CD14-positive monocyte (primary cell): ENCODE measurements at regions not wholly inside any gene's neighbourhood (a gene's known extent, or its start where the extent isn't known, plus 50 kb on each side); places are given as distances from the start of the nearest gene placed in this dataset.

Experiments
- DNase-seq, 3 donors: peaks; one replicate each; pipeline ENCODE4 v3.0.0-alpha.2; 2011 to 2022
- H2AFZ ChIP-seq: 2 replicates; pipeline ENCODE4 v1.6.0; 2012; ENCODE audit warnings: mild to moderate bottlenecking, low read depth, low read length, inconsistent platforms; ENCODE audit not compliant: insufficient read depth, poor library complexity, severe bottlenecking
- H3K27ac ChIP-seq, 2 donors: 1 replicate in 1 of 2; 2 replicates in 1 of 2; pipeline ENCODE4 v1.5.1; 2012 to 2013; ENCODE audit warnings: low read length in 2 of 2, control low read depth in 1 of 2, inconsistent platforms in 1 of 2, low read depth in 1 of 2, mild to moderate bottlenecking in 1 of 2
- H3K27me3 ChIP-seq, 2 donors: one replicate each; pipeline versions ENCODE4 v1.6.0 to v1.6.1; 2011 to 2013; ENCODE audit warnings: low read length in 2 of 2; ENCODE audit not compliant: control insufficient read depth in 2 of 2, insufficient read depth in 2 of 2
- H3K36me3 ChIP-seq, 2 donors: replicated peaks in 1 of 2; 1 replicate in 1 of 2; 2 replicates in 1 of 2; pipeline versions ENCODE4 v1.5.1 to v1.6.1; 2012 to 2013; ENCODE audit warnings: low read length in 2 of 2, control low read depth in 1 of 2, inconsistent platforms in 1 of 2, mild to moderate bottlenecking in 1 of 2; ENCODE audit not compliant: insufficient read depth in 2 of 2, control insufficient read depth in 1 of 2
- H3K4me1 ChIP-seq, 2 donors: 1 replicate in 1 of 2; 2 replicates in 1 of 2; pipeline versions ENCODE4 v1.5.1 to v1.6.1; 2012 to 2013; ENCODE audit warnings: low read length in 2 of 2, control low read depth in 1 of 2, inconsistent platforms in 1 of 2, mild to moderate bottlenecking in 1 of 2, moderate library complexity in 1 of 2; ENCODE audit not compliant: insufficient read depth in 2 of 2, control insufficient read depth in 1 of 2
- H3K4me2 ChIP-seq: replicated peaks from 2 replicates; pipeline ENCODE3; 2012; ENCODE audit warnings: low read length, moderate library complexity, mild to moderate bottlenecking; ENCODE audit not compliant: poor library complexity, severe bottlenecking; ENCODE audit errors: extremely low read depth
- H3K4me3 ChIP-seq, 3 experiments: fragments of 200-600 bp in 1 of 3; sonication (generic) in 1 of 3; replicated peaks in 1 of 3; 1 replicate in 2 of 3; 2 replicates in 1 of 3; pipeline ENCODE4 v1.5.1; 2011 to 2013; ENCODE audit warnings: low read length in 3 of 3, mild to moderate bottlenecking in 3 of 3, control low read depth in 2 of 3, low read depth in 2 of 3, inconsistent platforms in 1 of 3, moderate library complexity in 1 of 3
- H3K79me2 ChIP-seq: 2 replicates; pipeline ENCODE4 v1.6.0; 2012; ENCODE audit warnings: mild to moderate bottlenecking, control low read depth, inconsistent platforms, low read length, moderate library complexity; ENCODE audit not compliant: insufficient read depth
- H3K9ac ChIP-seq: 2 replicates; pipeline ENCODE4 v1.6.0; 2017; ENCODE audit warnings: low read length, mild to moderate bottlenecking; ENCODE audit not compliant: insufficient read depth, poor library complexity, severe bottlenecking
- H3K9me3 ChIP-seq, 2 donors: replicated peaks in 1 of 2; 1 replicate in 1 of 2; 2 replicates in 1 of 2; pipeline versions ENCODE4 v1.5.1 to v1.6.1; 2012 to 2013; ENCODE audit warnings: low read length in 2 of 2, control low read depth in 1 of 2; ENCODE audit not compliant: control insufficient read depth in 1 of 2, insufficient read depth in 1 of 2
- H4K20me1 ChIP-seq: 2 replicates; pipeline ENCODE4 v1.6.0; 2012; ENCODE audit warnings: mild to moderate bottlenecking, low read length, control low read depth, moderate library complexity; ENCODE audit not compliant: insufficient read depth
- H3K27ac Mint-ChIP-seq, 7 donors: one replicate each; pipeline ENCODE4 v1.8.0; 2020; ENCODE audit warnings: mild to moderate bottlenecking in 7 of 7, mixed read lengths in 7 of 7, moderate library complexity in 6 of 7, inconsistent platforms in 2 of 7
- H3K27me3 Mint-ChIP-seq, 3 donors: one replicate each; pipeline ENCODE4 v1.8.0; 2021 to 2022; ENCODE audit warnings: low read depth in 3 of 3, mild to moderate bottlenecking in 3 of 3, mixed read lengths in 3 of 3, moderate library complexity in 3 of 3, inconsistent platforms in 1 of 3
- H3K36me3 Mint-ChIP-seq, 2 donors: one replicate each; pipeline ENCODE4 v1.8.0; 2020; ENCODE audit warnings: mixed read lengths in 2 of 2, inconsistent platforms in 1 of 2, mild to moderate bottlenecking in 1 of 2
- H3K4me1 Mint-ChIP-seq: one replicate; pipeline ENCODE4 v1.8.0; 2020; ENCODE audit warnings: mild to moderate bottlenecking, mixed read lengths
- H3K4me3 Mint-ChIP-seq, 2 donors: one replicate each; pipeline ENCODE4 v1.8.0; 2020; ENCODE audit warnings: mild to moderate bottlenecking in 2 of 2, mixed read lengths in 2 of 2, moderate library complexity in 1 of 2
- H3K9me3 Mint-ChIP-seq, 7 donors: one replicate each; pipeline ENCODE4 v1.8.0; 2020 to 2022; ENCODE audit warnings: mixed read lengths in 7 of 7, mild to moderate bottlenecking in 6 of 7, moderate library complexity in 6 of 7, inconsistent platforms in 2 of 7
- CTCF ChIP-seq: fragments of 200-600 bp; IDR thresholded peaks from one replicate; pipeline ENCODE4 v1.8.0; 2022; ENCODE audit warnings: antibody characterized with exemption, mild to moderate bottlenecking
- WGBS: methylation state at CpG from one replicate; pipeline ENCODE4 v1.1.5; 2013; ENCODE audit warnings: missing lambda C conversion rate; ENCODE audit not compliant: insufficient coverage; 5-methylcytosine and 5-hydroxymethylcytosine counted together
- intact Hi-C, 2 donors: fragments of 100-400 bp; cut with micrococcal nuclease; formaldehyde crosslinking; loops; one replicate each; pipeline versions ENCODE4 v1.15.0 to v1.15.1; 2023

- Histone ChIP-seq H3K9ac (no peak overlapping the region), H4K20me1 (no peaks in the 10 kb centered on the region), H2AFZ (no peak overlapping the region), H3K36me3 (no peaks in the 10 kb centered on the region), H3K79me2 (no peaks in the 10 kb centered on the region), H3K27ac (no peak overlapping the region), H3K4me3 (no peak overlapping the region), H3K9me3 (peaks cover 15 to 36% of the 10 kb centered on the region in 2 donors), H3K27me3 (no peaks in the 10 kb centered on the region), H3K4me1 (no peaks in the 10 kb centered on the region), H3K4me2 (no peak overlapping the region)
- 100% methylated on average over 1 of the region's 1 CpG for WGBS
- Mint-ChIP-seq H3K9me3 (peaks cover 18 to 37% (median 22%) of the 10 kb centered on the region in 7 donors), H3K36me3 (no peaks in the 10 kb centered on the region), H3K27me3 (no peaks in the 10 kb centered on the region), H3K4me1 (no peaks in the 10 kb centered on the region), H3K27ac (no peak overlapping the region), H3K4me3 (no peak overlapping the region)
- intact Hi-C loops: no loop called here
- DNase-seq: no peak
- no peak for TF ChIP-seq CTCF
Measured at GRCh38 chr11:87545858-87546257, 508.1 kb downstream of the TMEM135 start.

GRCh38 chr11:87539596-87539995 is 501.9 kb downstream of the TMEM135 start:
- peaks cover 11 to 27% (median 20%) of the 10 kb centered on the region in 7 donors for H3K9me3 Mint-ChIP-seq
- no peak overlapping the region for H3K4me3 Mint-ChIP-seq
- H3K27me3 ChIP-seq: no peaks in the 10 kb centered on the region
- H3K4me1 ChIP-seq: no peaks in the 10 kb centered on the region
- TF ChIP-seq CTCF: no peak
- H3K27ac ChIP-seq: no peak overlapping the region
- DNase-seq: no peak
- intact Hi-C loops: no loop called here
- peaks cover 7% of the 10 kb centered on the region for H3K4me1 Mint-ChIP-seq
- no peaks in the 10 kb centered on the region for H3K36me3 ChIP-seq
- H3K4me3 ChIP-seq: no peak overlapping the region
- no peak overlapping the region for H3K9ac ChIP-seq
- WGBS: no CpG with 5 or more reads among the region's 1 CpG
- H3K79me2 ChIP-seq: no peaks in the 10 kb centered on the region
- H3K4me2 ChIP-seq: no peak overlapping the region
- H2AFZ ChIP-seq: no peak overlapping the region
- H3K27me3 Mint-ChIP-seq: no peaks in the 10 kb centered on the region
- H3K27ac Mint-ChIP-seq: no peak overlapping the region
- H3K9me3 ChIP-seq: peaks cover 15 to 28% of the 10 kb centered on the region in 2 donors
- H3K36me3 Mint-ChIP-seq: no peaks in the 10 kb centered on the region
- no peaks in the 10 kb centered on the region for H4K20me1 ChIP-seq
